SKM-1 treated with dmso at 0.1 percent for 144 hours (cell line): ENCODE measurements at regions not wholly inside any gene's neighbourhood (a gene's known extent, or its start where the extent isn't known, plus 50 kb on each side); places are given as distances from the start of the nearest gene placed in this dataset.

Source experiments
- DNase-seq: peaks from one replicate; lab custom pipeline; 2025; ENCODE audit not compliant: unreplicated experiment; lab: John Stamatoyannopoulos, UW

DNA sequence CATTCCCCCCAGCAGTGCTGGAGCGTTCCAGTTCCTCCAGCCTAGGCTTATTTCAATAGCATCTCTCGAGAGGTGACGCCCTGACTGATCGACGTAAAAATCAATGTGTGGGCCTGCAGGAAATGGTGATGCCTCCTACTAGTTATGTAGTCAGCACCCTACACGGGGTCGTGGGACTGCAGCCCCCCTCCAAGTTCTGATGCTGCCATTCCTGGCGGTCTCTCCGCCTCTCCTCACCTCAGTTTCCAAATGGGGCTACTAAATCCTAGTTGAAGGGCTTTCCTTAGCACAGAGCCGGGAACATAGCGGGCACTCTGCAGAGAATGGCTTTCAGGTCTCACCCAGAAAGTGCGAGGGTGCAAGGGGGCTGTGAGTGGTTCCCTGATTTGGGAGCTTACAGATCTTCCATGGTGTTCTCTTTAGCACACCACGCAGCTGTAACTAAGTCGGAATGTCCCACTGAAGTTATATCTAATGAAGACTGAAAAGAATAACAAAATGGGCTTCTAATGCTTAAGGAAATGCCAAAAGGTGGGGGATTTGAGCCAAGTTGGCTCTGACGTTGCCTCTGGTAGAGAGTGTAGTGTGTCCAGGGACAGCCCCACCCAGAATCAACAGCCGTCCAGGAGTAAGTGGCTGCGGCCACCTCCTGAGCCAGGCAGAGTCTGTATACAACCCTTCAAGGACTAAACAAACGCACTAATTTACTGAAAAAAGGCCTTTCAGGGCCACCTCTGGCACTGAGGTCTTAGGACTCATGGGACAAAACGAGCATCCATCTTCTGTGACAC, 299.7 kb upstream of the FOXF1 start:
- no peak for DNase-seq

DNA sequence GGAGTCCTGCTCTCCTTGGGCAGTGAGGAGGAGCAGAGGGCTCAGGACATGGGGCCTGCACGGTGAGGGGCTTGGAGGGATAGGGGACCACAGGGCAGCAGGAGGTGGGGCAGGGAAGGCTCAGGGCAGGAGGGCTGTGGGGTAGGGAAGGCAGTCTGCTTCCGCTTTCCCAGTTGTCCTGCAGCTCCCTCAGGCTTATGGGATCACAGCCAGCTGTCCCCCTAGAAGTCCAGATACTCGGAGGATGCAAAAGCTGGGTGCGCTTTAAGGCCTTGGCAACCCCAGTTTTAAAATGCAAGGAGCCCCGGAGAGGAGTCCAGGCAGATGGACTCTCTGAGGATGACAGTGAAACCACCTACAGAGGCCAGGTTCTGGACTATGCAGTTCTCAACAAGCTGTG, 299.1 kb upstream of the FOXF1 start:
- DNase-seq, result no peak

DNA sequence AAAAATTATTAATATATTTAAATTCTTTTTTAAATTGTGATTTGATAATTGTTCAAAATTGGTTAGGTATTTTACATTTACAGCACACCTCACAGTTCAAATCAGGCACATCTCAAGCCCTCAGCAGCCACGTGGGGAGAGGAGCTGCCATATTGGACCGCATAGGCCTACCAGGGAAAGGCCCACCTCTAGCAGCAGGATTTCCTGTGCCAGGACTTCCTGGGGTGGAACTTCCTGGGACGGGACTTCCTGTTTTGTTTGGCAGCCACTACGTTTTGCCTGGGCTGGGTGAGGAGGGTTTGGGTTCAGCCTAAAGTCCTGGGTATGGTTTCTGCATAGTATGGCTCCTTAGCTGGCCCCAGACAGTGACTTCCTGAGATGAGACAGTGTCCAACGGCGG, 298.5 kb upstream of the FOXF1 start:
- DNase-seq, result no peak

DNA sequence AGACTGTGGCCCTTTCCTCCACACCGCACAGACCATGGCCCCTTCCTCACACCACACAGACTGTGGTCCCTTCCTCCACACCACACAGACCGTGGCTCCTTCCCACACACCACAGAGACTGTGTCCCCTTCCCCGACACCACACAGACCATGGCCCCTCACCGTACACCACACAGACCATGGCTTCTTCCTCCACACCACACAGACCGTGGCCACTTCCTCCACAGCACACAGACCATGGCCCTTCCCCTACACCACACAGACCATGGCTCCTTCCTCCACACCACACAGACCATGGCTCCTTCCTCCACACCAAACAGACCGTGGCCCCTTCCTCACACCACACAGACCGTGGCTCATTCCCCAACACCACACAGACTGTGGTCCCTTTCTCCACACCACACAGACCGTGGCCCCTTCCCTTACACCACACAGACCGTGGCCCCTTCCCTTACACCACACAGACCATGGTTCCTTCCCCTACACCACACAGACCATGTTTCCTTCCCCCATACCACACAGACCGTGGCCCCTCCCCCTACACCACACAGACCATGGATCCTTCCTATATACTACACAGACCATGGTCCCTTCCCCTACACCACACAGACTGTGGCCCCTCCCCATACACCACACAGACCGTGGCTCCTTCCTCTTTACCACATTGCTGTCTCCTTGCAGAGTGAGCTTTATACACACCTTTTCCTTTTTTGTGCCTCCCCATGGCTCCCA, 297.5 kb upstream of the FOXF1 start:
- DNase-seq, result no peak

DNA sequence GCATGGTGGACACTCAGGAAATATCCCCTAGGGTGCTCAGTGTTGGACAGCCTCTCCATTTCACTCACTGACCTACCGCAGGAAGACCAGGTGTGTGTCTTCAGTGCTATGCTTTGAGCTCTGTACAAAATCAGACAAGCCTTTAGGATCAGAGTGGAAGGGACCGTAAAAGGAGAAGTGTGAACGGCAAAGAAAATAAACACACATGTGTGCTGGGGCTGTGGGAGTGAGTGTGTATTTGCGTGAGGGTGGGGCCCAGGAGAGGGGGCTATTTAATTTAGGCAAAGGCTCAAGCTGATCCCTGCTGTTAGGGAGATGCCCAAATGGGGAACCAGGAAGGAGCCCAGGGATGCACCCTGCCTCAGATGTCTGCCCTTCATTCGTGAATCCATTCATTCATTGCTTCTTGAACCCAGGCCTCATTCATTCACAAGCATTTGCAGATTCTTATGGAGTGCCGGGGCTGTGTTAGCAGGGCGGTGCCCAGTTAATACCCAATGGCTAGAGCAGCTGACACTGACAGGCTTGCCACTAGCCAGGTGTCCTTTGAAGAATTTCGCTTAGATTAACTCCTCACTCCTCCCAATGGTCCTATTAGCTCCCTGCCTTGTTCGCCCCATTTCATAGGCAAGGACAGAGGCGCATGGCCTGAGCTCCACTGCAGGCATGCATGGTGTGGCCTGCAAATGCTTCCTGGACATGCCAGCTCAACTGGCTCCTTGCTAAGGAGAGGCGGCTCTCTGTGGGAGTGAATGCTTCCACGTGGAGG, 296.7 kb upstream of the FOXF1 start:
- no peak for DNase-seq

DNA sequence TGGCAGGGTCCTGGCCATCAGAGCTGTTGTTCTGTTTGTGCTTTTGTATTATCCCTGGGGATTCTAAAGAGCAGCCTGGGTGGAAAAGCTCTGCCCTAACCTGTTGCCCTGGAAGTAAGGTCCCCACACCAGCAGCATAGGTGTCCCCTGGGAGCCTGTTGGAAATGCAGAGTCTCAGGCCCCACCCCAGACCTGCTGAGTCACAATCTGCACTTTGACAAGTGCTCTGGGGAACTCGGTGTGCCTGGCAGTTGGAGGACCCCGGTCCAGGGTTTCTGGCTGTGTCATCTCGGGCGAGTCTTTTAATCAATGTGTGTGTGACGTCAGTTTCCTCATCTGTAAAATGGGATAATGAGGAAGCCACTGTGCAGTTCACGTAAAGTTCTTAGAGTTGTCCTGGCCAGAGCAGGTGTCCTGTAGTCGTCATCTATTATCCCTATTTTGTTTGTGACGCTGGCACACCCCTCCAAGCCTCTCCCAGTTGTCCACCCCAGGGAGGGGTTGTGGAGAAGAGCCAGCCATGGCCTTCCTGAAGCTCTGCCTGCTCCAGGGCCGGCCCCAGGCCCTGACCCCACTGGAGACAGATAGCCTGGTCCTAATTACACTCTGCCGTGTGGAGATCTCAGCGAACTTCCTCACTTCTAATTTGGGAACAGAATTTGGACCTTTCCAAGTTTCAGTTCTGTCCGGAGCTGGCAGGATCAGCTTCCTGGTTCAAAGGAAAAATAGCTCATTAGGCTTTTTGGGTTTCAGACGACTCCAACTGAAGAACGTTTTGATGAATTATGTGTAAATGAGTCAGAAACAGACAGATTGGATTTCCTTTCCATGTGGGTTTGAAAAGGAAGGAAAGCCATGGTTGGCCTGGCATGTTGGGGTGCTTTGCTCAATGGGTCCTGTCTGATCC, 295.7 kb upstream of the FOXF1 start:
- no peak for DNase-seq

DNA sequence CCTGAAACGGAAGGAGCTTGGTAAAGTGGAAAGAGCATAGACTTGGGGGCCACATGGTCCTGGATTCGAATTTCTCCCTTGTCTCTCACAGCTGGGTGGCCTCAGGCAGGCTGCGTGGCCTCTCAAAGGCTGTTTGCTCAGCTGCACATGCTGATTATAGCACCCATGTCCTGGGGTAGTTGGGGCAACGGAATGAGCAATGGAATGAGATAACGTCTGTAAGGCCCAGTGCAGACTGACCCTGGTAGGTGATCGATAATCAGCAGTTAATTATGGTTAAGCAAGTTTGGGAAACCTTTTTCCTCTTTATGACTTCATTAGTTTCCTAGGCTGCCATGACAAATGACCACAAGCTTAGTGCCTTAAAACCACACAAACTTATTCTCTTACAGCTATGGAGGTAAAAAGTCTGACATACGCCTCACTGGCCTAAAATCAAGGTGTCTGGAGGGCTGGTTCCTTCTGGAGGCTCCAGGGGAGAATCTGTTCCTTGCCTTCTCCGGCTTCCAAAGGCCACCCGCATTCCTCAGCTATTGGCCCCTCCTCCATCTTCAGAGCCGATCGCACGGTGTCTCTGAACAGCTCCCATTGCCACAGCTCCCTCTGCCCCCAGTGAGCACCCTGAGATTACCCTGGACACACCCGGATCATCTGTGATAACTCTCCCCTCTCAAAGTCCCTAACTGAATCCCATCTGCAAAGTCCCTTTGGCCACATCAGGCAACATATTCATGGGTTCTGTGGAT, 294.9 kb upstream of the FOXF1 start:
- DNase-seq, result no peak

DNA sequence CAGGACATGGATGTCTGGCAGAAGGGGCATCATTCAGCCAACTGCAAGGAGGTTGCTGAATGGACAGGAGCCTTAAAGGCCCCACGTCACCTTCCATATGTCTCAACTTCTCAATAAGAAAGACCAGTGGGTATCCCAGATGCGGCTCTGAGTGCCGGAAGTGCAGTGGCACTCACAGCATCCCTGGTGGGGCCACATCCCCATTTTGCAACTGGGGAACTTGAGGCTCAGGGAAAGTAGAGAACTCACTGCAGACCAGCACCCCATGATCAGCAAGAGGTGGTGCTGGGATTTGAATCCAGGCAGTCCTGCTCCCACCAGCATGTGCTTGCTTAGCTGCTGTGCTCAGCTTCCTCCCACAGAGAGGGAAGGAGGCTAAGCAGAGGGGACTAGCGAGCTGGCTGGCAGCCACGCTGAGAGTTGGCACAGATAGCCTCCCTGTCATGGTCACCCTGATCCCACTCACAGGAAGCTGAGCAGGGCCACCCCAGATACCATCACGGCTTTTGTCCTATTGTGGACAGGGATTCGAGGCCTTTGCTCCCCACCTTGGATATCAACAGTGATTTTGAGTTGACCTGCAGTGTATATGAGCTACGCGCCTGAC, 294.2 kb upstream of the FOXF1 start:
- DNase-seq, result no peak

DNA sequence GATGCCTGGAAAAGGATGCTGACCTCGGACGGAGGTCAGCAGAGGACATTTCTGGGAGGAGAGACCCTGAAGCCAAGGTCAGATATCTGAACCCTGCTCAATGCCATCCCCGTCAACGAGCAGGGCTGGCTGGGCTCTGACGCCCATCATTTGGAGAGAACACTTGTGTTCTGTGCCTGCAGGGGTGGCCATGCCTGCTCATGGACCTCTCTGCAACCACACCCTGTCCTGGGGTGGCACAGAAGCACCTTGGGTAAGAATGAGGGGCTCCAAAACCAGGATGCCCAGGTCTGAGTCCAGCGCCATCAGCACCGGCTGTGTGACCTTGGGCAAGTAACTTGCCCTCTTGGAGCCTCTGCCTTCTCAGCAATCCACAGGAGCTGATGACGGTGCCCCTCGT, 293.7 kb upstream of the FOXF1 start:
- DNase-seq, result no peak

DNA sequence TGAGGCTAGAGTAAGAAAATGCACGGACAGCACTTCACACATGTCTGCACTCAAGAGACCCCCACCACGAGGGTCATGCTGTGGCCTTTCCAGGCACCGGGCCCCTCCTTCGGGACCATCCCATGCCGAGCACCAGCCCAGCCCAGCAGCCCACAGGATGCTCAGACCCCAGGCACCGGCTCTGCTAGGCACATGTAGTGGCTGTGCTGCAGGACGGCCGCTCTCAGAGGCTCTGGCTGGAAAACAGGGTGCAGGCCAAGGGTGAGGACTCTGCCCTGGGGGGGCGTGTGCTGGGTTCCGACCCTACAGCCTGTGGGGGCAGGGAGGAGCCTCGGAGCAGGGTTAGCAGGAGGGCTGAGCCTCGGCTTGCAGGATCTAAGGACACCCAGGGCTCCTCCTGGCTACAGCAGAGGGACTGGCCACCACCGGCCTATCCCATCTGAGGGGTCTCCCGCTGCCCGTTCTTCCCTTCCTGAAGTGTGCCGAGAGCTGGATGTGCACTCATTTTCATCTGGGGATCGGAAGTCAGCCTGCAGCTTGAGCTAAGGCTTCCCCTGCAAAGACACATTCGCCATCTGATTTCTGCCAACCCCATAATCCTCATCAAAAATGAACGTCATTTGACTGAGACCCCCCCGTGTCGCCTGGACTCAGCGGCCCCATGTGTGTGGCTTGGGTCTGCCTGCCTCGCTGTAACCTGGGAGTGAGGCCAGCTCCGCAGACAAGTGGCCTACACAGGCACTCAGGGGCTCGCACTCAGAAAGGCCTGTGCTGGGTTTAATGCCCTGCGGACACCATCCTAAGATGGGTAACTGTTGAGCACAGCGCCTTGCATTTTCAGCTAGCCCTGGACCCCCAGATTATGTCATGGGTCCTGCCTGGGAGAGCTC, 293.1 kb upstream of the FOXF1 start:
- DNase-seq, result no peak

DNA sequence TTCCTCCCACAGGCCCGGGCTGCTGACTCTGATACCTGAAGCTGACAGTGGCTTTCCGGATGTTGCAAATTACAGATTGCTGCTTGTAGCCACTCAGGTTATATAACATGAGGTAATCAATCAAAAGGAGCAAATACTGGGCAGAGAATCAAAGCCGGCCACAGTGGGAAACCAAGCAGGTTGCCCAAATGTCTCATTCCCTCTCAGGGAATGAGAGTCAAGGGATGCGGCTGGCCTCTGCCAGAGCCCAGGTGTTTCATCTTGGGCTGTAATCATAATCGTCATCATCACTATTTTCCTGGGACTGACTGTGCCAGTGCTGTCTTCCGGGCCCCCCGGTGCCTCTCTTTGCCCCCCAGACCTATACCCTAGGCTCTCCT, 292.4 kb upstream of the FOXF1 start:
- DNase-seq, result no peak

DNA sequence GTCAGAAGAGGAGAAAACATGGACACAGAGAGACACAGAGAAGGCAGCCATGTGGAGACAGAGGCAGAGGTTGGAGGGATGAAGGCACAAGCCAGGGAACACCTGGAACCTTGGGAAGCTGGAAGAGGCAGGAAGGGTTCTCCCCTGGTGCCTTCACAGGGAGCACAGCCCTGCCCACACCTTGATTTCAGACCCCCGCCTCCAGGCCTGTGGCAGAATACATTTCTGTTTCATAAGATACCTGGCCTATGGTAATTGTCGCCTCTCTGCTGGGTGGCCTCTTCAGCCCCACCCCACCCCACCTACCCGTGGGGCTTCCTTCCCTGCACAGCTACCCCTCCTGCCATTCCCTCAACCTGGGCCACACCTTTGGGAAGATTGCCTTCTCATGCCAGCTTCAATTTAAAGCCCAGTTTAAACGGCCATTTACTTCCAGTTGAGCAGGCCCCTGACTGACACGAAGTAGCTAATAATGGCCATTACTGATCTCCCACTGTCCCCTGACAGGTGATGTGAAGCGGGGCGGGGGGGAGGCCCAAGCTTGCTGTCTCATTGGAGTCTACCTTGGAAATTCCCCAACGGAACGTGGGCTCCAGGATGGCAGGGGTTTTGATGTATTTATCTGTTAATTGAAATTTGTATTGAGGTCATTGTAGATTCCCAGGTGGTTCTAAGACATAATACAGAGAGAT, 291.7 kb upstream of the FOXF1 start:
- no peak for DNase-seq

DNA sequence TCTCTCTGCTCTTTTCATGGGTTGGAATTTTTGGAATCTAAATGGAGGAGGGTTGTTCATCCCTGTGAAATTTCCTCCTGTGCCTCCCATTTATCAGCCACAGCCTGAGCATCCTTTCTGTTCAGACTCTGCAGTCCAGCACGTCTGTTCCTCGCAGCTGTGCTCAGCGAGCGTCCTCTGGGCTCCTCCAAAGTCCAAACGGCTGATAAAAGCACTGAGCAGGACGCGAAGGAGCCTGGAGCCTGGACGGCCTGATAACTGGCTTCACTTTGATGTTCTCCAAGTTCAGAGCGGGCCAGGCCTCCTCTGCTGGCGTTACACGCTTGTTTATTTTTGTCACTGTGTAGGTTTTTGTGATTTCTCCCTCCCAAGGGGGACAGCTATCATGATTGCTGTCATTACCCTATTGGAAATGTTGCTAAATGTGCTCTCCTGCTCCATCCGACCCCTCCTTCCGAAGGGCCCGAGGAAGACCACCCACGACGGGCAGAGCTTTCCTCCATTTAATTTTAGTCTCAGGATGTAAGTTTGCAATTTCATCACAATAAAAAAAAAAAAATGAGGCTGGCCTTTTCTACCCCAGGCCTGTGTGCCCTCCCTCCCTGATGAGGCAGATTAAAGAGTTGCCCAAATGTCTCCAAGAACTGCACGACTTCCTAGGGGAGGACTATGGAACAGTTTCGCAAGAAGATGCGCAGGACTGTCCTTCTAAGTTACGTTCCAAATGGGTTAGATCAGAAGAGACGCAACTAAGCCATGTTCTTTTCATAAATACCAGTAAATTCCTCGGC, 290.5 kb upstream of the FOXF1 start:
- no peak for DNase-seq

DNA sequence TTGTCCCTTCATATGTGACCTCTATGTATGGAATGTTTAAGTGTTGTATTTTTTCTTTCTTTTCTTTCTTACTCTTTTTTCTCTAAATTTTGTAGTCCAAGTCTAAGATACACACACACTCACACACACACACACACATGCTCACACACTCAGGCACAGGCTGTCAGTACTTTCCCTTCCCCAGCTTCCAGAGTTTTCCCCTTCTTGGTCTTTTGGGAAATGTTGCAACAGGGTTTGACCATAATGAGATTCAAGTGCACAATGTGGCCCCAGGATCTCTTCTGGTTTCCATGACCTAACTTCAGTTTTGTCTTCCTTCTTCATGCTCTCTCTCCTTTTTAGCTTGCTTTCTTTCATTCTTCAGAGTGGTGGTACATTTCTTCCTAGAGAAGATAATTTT, 289.8 kb upstream of the FOXF1 start:
- no peak for DNase-seq

DNA sequence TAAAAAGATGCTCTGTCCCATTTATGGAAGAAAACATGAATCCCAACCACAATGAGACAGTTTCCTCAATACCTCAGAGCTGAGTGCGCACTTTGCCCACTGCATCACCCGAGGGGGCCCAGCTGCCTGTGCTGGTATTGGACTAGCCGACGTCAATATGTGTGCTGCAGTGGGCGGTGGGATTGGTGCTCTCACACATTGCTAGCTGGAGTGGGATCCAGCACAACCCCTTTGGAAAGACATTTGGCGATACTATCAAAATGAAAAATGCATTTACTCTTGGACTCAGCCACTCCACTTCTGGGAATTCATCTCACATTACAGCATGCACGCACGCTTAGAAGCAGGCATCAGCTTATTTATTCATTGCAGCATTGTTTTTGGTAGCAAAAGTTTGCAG, 289.2 kb upstream of the FOXF1 start:
- DNase-seq, result no peak

DNA sequence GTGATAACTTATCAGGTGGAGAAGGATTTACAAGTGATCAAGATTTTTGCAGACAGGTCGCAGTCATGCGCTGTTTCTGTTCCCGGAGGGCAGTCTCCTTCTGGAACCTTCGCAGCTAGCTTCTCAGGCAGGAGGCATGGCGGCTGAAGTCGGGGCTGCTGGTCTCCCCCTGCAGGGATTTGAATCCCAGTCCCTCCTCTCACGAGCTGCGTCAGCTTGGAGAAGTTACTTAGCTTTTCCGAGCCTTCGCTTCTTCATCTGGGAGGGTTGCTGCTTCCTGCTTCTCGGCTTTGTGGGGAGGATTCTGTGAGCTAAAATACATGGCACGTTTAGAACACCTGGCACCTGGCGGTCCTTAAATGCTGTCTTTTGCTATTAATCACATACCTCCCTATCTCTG, 287.8 kb upstream of the FOXF1 start:
- DNase-seq, result no peak

DNA sequence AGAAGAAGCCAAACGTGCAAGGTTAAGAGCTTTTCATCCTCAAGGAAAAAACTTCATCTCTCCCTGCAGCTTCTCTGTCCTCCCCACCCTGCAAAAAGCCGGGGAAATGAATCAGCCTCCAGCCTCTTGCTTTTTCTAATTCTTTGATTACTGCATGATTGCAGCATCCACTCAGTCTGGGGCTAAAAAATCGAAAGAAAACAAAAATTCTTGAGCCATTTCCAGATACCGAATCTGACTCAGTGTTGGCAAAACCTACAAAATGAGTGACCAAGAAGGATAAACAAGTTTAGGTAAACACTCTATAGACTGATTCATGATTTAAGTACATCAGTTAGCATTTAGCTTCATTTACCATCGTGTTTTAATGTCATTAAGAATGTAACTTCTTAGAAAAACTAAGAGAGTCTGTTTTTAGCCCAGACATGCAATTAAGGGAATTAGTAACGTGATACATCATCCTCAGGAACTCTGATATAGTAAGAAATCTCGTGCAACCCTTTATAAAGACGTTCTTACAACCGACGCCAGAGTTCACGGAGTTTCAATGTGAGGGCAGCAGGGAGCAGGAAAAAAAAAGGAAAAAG, 287.3 kb upstream of the FOXF1 start:
- DNase-seq, result no peak
